K562 (cell line): ENCODE measurements at regions not wholly inside any gene's neighbourhood (a gene's known extent, or its start where the extent isn't known, plus 50 kb on each side); places are given as distances from the start of the nearest gene placed in this dataset.

Experiments
- CHD4 ChIP-seq: fragments of 200-600 bp; sonication (generic); IDR thresholded peaks from 3 replicates; pipeline ENCODE4 v1.6.1; 2012; ENCODE audit warnings: low read depth, mild to moderate bottlenecking, mixed read lengths, low read length, inconsistent platforms; ENCODE audit not compliant: insufficient read depth, insufficient replicate concordance, poor library complexity, severe bottlenecking
- CREBBP ChIP-seq: IDR thresholded peaks from one replicate; pipeline ENCODE4 v1.6.1; 2012; ENCODE audit warnings: low read depth, mild to moderate bottlenecking, control low read depth, inconsistent platforms, low read length
- FOXK1 ChIP-seq: sonication (generic); formaldehyde crosslinking; IDR thresholded peaks from 2 replicates; pipeline ENCODE4 v1.8.0; 2022; ENCODE audit warnings: missing genetic modification reagents, mild to moderate bottlenecking, borderline replicate concordance
- HDAC3 ChIP-seq: fragments of 450-650 bp; IDR thresholded peaks from 2 replicates; pipeline ENCODE4 v1.6.1; 2018; ENCODE audit warnings: borderline replicate concordance, mild to moderate bottlenecking, moderate library complexity; ENCODE audit not compliant: partially characterized antibody
- KDM2B ChIP-seq: fragments of 250-450 bp; sonication (Bioruptor Pico); IDR thresholded peaks from 2 replicates; pipeline ENCODE4 v1.8.0; 2021; ENCODE audit warnings: mild to moderate bottlenecking, moderate library complexity
- MAZ ChIP-seq, 2 experiments: fragments of 450-650 bp in 1 of 2; sonication (generic) in 1 of 2; formaldehyde crosslinking; IDR thresholded peaks in 1 of 2; conservative IDR thresholded peaks in 1 of 2; 2 replicates each; pipeline versions ENCODE4 v1.4.0 to v1.5.0; 2020; ENCODE audit warnings: mild to moderate bottlenecking in 1 of 2, missing genetic modification reagents in 1 of 2
- MBD2 ChIP-seq: sonication (generic); IDR thresholded peaks from 2 replicates; pipeline ENCODE4 v1.6.1; 2016; ENCODE audit warnings: low read depth, borderline replicate concordance
- RBM17 ChIP-seq: fragments of 200-400 bp; formaldehyde crosslinking; IDR thresholded peaks from 2 replicates; pipeline ENCODE4 v1.6.1; 2017; ENCODE audit warnings: low read depth, mild to moderate bottlenecking, low read length, borderline replicate concordance
- TEAD4 ChIP-seq, 2 experiments: sonication (generic) in 1 of 2; formaldehyde crosslinking in 1 of 2; IDR thresholded peaks; 2 replicates each; pipeline versions ENCODE4 v1.6.1 to v1.8.0; 2012 to 2022; ENCODE audit warnings: borderline replicate concordance in 1 of 2, inconsistent platforms in 1 of 2, low read length in 1 of 2, mild to moderate bottlenecking in 1 of 2, missing genetic modification reagents in 1 of 2
- TRIM28 ChIP-seq: fragments of 450-650 bp; IDR thresholded peaks from 2 replicates; pipeline ENCODE4 v1.6.1; 2017
- ZFP30 ChIP-seq: fragments of 250-450 bp; sonication (Bioruptor Pico); IDR thresholded peaks from 2 replicates; pipeline ENCODE4 v1.8.0; 2022; ENCODE audit warnings: moderate library complexity, mild to moderate bottlenecking, inconsistent platforms, borderline replicate concordance
- ZNF232 ChIP-seq: sonication (generic); formaldehyde crosslinking; IDR thresholded peaks from 2 replicates; pipeline ENCODE4 v1.8.0; 2022; ENCODE audit warnings: mild to moderate bottlenecking, missing genetic modification reagents
- ZNF444 ChIP-seq: fragments of 250-450 bp; sonication (Bioruptor Pico); IDR thresholded peaks from 2 replicates; pipeline ENCODE4 v1.4.0; 2020; ENCODE audit warnings: mild to moderate bottlenecking, moderate library complexity
- ZNF717 ChIP-seq: fragments of 250-450 bp; sonication (Bioruptor Pico); IDR thresholded peaks from 2 replicates; pipeline ENCODE4 v1.5.0; 2021
- ZNF76 ChIP-seq: fragments of 250-450 bp; sonication (Bioruptor Pico); IDR thresholded peaks from 2 replicates; pipeline ENCODE4 v1.4.0; 2020; ENCODE audit warnings: mild to moderate bottlenecking, moderate library complexity, borderline replicate concordance
- TF ChIP-seq, protein P1 (sequence below): fragments of 250-450 bp; sonication (Bioruptor Pico); IDR thresholded peaks from 2 replicates; pipeline ENCODE4 v1.5.0; 2022; ENCODE audit warnings: mild to moderate bottlenecking
- TF ChIP-seq, protein P2 (sequence below): fragments of 450-650 bp; IDR thresholded peaks from 2 replicates; pipeline ENCODE4 v1.7.0; 2016; ENCODE audit warnings: borderline replicate concordance
- TF ChIP-seq, protein P3 (sequence below): fragments of 450-650 bp; formaldehyde crosslinking; conservative IDR thresholded peaks from 2 replicates; pipeline ENCODE4 v1.4.0; 2022; ENCODE audit warnings: mild to moderate bottlenecking, missing genetic modification characterization
- TF ChIP-seq, protein P4 (sequence below): fragments of 450-650 bp; IDR thresholded peaks from 2 replicates; pipeline ENCODE4 v1.6.1; 2017; ENCODE audit warnings: antibody characterized with exemption, mild to moderate bottlenecking

- TF ChIP-seq ZNF444 (CRISPR knock-in tag) (no peak), CHD4 (peak; percentile 49), CREBBP (no peak), TRIM28 (no peak), ZNF232 (CRISPR knock-in tag) (no peak), HDAC3 (peak; percentile 24), MBD2 (peak; percentile 40; the same call in 1 of the 2 replicates), ZNF717 (CRISPR knock-in tag) (no peak), TEAD4 (IDR thresholded peaks at IDR 0.05; ENCODE audit: low read length) (peak; percentile 79), TEAD4 (CRISPR knock-in tag; IDR thresholded peaks at IDR 0.05; ENCODE audit: borderline replicate concordance) (no peak), RBM17 (no peak), MAZ (CRISPR knock-in tag; conservative IDR thresholded peaks at IDR 0.05 in 1 of 2, IDR thresholded peaks at IDR 0.05 in 1 of 2) (no peak), ZNF76 (no peak), ZFP30 (CRISPR knock-in tag) (no peak), KDM2B (CRISPR knock-in tag) (no peak), FOXK1 (no peak)
- TF ChIP-seq, protein P1, sequence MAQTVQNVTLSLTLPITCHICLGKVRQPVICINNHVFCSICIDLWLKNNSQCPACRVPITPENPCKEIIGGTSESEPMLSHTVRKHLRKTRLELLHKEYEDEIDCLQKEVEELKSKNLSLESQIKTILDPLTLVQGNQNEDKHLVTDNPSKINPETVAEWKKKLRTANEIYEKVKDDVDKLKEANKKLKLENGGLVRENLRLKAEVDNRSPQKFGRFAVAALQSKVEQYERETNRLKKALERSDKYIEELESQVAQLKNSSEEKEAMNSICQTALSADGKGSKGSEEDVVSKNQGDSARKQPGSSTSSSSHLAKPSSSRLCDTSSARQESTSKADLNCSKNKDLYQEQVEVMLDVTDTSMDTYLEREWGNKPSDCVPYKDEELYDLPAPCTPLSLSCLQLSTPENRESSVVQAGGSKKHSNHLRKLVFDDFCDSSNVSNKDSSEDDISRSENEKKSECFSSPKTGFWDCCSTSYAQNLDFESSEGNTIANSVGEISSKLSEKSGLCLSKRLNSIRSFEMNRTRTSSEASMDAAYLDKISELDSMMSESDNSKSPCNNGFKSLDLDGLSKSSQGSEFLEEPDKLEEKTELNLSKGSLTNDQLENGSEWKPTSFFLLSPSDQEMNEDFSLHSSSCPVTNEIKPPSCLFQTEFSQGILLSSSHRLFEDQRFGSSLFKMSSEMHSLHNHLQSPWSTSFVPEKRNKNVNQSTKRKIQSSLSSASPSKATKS, result no peak
- TF ChIP-seq, protein P2, sequence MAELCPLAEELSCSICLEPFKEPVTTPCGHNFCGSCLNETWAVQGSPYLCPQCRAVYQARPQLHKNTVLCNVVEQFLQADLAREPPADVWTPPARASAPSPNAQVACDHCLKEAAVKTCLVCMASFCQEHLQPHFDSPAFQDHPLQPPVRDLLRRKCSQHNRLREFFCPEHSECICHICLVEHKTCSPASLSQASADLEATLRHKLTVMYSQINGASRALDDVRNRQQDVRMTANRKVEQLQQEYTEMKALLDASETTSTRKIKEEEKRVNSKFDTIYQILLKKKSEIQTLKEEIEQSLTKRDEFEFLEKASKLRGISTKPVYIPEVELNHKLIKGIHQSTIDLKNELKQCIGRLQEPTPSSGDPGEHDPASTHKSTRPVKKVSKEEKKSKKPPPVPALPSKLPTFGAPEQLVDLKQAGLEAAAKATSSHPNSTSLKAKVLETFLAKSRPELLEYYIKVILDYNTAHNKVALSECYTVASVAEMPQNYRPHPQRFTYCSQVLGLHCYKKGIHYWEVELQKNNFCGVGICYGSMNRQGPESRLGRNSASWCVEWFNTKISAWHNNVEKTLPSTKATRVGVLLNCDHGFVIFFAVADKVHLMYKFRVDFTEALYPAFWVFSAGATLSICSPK, result no peak
- TF ChIP-seq, protein P3, sequence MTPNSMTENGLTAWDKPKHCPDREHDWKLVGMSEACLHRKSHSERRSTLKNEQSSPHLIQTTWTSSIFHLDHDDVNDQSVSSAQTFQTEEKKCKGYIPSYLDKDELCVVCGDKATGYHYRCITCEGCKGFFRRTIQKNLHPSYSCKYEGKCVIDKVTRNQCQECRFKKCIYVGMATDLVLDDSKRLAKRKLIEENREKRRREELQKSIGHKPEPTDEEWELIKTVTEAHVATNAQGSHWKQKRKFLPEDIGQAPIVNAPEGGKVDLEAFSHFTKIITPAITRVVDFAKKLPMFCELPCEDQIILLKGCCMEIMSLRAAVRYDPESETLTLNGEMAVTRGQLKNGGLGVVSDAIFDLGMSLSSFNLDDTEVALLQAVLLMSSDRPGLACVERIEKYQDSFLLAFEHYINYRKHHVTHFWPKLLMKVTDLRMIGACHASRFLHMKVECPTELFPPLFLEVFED (CRISPR knock-in tag), result 0 out of 2 replicates have a peak, but pooled peaks have one; percentile 35
- TF ChIP-seq, protein P4, sequence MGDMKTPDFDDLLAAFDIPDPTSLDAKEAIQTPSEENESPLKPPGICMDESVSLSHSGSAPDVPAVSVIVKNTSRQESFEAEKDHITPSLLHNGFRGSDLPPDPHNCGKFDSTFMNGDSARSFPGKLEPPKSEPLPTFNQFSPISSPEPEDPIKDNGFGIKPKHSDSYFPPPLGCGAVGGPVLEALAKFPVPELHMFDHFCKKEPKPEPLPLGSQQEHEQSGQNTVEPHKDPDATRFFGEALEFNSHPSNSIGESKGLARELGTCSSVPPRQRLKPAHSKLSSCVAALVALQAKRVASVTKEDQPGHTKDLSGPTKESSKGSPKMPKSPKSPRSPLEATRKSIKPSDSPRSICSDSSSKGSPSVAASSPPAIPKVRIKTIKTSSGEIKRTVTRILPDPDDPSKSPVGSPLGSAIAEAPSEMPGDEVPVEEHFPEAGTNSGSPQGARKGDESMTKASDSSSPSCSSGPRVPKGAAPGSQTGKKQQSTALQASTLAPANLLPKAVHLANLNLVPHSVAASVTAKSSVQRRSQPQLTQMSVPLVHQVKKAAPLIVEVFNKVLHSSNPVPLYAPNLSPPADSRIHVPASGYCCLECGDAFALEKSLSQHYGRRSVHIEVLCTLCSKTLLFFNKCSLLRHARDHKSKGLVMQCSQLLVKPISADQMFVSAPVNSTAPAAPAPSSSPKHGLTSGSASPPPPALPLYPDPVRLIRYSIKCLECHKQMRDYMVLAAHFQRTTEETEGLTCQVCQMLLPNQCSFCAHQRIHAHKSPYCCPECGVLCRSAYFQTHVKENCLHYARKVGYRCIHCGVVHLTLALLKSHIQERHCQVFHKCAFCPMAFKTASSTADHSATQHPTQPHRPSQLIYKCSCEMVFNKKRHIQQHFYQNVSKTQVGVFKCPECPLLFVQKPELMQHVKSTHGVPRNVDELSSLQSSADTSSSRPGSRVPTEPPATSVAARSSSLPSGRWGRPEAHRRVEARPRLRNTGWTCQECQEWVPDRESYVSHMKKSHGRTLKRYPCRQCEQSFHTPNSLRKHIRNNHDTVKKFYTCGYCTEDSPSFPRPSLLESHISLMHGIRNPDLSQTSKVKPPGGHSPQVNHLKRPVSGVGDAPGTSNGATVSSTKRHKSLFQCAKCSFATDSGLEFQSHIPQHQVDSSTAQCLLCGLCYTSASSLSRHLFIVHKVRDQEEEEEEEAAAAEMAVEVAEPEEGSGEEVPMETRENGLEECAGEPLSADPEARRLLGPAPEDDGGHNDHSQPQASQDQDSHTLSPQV, result peak; percentile 86
Observed at GRCh38 chr11:69401715-69402114, 79.7 kb upstream of the LINC01488 start (continued).
